ENCODE measurements at regions not wholly inside any gene's neighbourhood (a gene's known extent, or its start where the extent isn't known, plus 50 kb on each side); places are given as distances from the start of the nearest gene placed in this dataset.

GRCh38 chr5:138625134-138625533, 49.9 kb upstream of the HSPA9 start:
- H3K4me1 ChIP-seq (ENCODE audit: insufficient read depth, low read length) = no peaks in the 10 kb centered on the region
- no peak overlapping the region for H3K27ac ChIP-seq (ENCODE audit: low read depth, low read length)
- H3K4me2 ChIP-seq (ENCODE audit: insufficient read depth, low read length) = no peak overlapping the region
- no peaks in the 10 kb centered on the region for H3K79me2 ChIP-seq (ENCODE audit: insufficient read depth, low read length)
- H2AFZ ChIP-seq (ENCODE audit: low read length) = no peak overlapping the region
- no peaks in the 10 kb centered on the region for H3K36me3 ChIP-seq (ENCODE audit: insufficient read depth, low read length)
- no peak overlapping the region for H3K4me3 ChIP-seq (ENCODE audit: insufficient read depth, low read length)
- no peaks in the 10 kb centered on the region for H4K20me1 ChIP-seq (ENCODE audit: insufficient read depth, low read length)
- no peaks in the 10 kb centered on the region for H3K27me3 ChIP-seq (ENCODE audit: insufficient read depth, low read length)
- no peaks in the 10 kb centered on the region for H3K9me3 ChIP-seq (ENCODE audit: low read depth, low read length)
- TF ChIP-seq CTCF (IDR thresholded peaks at IDR 0.05; ENCODE audit: extremely low read depth, low read depth, low read length) = no peak
- DNase-seq (ENCODE audit: insufficient read length, low spot score, missing footprints) = no peak
